Colon (tissue), 2 donors: ENCODE measurements at regions not wholly inside any gene's neighbourhood (a gene's known extent, or its start where the extent isn't known, plus 50 kb on each side); places are given as distances from the start of the nearest gene placed in this dataset.

Experiments used
- FAIRE-seq: peaks from 2 replicates; lab custom pipeline; 2012; peaks lifted over from hg19 to GRCh38; lab: Jason Lieb, UNC
- donor health status: control.
- donor health status: control.

DNA sequence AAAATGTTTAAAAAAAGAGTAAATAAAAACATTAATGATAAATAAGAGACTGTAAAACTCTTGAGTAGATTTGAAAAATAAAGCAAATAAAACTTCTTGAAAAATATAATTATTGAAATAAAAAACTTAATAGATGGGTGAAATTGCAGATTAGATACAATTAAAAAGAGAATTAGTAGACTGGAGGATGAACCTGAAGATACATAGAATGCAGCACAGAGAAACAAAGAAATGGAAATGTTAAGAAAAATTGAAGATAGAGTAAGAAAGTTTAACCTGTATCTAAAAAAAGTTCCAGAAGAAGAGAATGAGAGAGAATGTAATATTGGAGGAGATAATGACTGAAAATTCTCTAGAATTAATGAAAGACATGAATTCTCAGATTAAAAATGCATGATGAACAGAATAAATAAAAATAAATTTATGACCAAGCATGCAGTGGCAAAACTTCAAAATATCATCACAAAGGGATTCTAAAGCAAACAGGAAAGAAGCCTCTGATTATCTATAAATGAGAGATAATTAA, 438.1 kb upstream of the CLINT1 start:
- peak; percentile 28 for FAIRE-seq

DNA sequence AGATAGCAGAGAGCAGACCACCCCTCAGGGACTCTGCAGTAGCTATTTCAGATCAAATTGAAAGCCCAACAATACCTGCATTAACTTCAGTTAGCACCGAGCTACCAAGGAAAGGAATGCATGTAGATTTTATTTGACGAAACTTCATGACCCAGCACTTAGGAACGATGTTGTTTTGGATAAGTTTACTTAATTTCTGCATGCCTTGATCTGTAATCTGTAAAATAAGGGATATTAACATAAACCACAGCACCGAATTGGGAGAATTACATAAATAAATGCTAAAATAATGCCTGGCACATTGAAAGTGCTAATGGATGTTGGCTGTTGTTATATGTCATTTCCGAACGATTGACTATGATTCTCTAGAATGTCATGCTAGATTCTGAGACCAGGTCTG, 435.8 kb upstream of the CLINT1 start:
- FAIRE-seq, result no peak

DNA sequence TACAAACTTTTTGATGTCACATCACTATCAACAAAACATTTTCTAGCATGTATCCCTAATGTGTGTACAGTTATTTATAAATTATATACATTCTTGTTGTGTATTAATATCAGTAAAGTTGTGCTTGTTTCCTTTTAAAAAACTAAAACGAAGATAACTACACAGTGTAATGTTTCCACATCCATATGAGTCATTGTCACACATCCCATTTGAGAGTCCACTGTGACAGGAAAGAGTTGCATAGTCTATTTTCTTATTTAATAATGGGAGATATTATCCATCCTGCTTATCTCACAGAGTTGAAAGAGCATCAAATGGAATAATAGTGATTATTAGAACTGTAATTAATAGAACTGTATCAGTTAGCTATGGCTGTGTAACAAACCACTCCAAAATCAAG, 434.0 kb upstream of the CLINT1 start:
- FAIRE-seq, result no peak

DNA sequence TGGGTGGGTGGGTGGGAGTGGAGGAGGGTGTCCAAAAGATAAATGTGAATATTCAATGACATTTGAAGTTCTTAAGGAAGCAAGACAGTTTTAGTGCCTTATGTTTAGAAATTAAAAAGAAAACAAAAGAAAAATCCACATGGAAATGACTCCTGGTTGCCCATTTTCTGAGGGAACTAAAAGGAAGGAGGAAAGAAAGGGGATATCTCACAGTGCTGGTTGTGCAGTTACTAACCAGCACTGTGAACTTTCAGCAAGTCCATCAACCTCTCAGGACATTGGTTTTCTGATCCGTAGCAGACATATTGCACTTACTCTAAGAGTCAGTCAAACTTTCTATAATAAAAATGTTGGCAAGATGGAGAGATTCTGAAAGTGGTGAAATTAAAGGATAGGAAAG, 431.0 kb upstream of the CLINT1 start:
- FAIRE-seq, result no peak

DNA sequence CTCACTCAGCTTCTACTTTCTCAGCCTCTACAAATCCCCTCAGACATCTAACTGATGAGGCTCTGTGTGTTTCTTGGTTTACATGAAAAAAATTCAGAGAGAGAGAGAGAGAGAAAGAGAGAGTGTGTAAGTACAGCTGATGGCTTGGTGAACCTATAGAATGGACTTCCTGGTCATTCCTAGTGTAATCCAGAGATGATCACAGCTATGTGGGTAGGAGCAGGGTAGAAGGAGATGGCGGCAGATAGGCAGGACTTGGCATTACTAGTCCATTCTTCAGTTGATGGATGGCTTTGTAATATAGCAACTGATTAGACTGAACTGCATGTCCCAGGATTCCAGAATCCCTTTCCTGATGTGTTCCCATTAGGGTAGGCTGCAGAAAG, 429.3 kb upstream of the CLINT1 start:
- no peak for FAIRE-seq

DNA sequence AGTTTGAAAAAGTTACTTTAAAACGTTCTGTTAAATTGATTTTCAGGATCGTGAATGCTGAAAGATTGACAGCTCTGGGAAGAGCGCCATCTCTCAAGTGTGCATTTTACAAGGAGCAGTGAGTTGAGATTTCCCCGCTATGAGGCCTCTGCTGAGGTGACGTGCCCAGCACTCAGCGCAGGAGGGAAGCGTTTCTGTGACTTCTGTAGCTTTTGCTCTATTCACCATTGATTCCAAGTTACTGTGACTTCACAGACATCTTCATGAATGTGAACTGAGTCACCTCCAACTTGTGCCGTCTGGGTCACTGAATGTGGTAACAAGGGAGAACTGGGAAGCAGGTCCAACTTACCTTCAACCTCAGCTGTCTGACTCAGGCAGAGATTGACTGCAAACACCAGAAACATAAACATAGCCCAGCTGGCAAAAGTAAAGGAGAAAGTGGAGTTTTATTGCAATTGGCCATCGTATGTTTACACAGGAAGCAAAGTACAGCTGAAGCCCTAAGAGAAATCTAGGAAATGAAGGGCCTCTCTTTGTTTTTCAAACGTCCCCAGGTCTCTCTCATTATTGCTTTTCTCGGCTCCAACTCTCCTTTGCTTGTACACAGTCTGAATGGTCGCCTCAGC, 428.8 kb upstream of the CLINT1 start:
- FAIRE-seq, result no peak

DNA sequence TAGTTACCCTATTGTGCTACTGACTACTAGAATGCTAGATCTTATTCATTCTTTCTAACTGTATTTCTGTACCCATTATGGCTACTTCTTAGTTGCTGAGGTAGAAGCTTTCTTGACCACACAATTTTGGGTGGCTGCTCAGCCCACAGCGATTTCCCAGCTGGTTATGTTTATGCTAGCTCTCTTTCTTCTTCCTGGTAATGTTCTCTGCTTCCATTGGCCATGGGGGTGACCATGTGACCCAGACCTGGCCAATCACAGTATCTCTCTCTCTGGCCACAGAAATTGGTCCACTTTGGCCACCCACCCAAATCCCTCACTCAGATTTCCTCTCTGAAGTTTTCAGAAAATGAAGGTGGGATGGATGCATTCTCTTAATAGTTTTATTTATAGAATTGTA, 427.9 kb upstream of the CLINT1 start:
- FAIRE-seq, result no peak

DNA sequence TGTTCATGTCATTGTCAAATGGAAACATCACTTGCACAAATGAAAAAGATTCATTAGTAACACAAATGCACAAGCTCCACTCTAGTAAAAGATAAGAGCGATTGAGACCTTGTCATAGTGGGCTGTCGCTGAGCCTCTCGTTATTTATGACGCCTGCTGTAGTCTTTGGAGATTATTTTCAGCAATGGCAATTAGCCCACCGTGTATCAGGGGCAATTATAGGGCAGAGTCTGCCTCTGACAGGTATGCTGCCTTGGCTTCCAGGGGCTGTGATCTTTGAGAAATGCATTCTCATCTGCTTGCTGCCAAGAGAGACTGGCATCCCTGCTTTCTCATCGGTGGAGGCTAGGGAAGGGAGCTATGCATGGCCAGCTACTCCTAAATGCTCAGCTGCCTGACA, 426.8 kb upstream of the CLINT1 start:
- no peak for FAIRE-seq

DNA sequence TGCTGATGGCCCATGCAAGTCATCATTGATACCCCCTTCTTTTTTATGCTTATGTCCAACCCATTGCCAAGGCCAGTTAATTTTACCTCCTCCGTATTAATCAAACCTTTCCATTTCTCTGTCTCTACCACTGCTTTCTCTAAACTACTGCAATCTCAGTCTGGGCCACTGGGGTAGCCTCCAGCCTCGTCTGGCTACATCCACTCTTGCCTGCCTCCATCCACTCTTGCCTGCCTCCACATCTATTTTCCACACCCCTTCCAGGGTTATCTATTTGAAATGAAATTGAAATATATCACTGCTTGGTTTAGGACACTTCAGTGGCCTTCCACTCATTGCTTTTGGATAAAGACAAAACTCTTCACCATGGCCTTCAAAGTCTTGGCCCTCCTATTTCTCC, 425.3 kb upstream of the CLINT1 start:
- FAIRE-seq, result no peak

DNA sequence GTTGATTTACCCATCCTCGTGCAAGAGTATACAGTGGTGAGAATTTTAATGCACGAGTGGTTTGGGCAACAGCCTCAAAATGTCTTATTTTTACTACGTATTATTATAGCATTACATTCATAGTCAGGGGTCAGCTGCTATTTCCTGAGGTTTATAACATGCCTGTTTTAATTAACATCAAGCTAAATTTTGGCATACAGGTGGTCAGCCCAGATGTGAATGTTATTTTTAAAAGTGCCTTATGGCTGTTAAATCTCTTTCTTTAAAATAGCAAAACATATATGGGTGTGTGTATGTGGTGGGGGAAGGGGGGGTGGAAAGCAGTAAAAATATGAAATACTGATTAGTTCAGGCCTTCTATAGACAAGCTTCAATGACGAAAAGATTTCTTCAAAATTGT, 424.5 kb upstream of the CLINT1 start:
- no peak for FAIRE-seq

DNA sequence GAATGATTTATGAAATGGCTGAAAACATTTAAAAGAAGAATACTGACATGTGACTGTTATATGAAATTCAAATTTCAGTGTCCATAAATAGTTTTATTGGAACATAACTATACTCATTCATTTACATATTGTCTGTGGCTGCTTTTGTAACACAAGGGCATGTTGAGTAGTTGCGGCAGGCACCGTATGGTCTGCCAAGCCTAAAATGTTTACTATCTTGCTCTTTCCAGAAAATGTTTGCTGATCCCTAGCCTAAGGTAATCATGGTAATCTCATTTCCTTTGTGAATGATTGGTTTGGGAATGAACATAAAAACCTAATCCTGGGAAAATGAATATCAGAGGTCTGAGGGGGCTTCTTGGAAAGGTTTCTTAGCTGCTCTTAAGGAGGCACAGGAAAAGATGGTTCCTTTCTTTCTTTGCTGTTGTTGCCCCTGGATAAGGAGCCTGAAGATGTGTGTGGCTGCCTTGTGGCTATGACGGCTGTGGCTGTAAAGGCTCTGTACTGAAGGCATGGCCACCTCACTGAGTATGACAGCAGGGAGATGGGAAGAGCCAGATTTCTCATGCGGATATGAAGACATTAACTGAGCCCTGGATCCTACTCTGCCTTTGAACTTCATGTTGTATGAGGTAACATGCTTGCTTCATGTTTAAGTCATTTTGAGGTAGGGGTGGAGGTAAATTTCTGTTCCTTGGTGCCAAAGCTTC, 419.4 kb upstream of the CLINT1 start:
- no peak for FAIRE-seq

DNA sequence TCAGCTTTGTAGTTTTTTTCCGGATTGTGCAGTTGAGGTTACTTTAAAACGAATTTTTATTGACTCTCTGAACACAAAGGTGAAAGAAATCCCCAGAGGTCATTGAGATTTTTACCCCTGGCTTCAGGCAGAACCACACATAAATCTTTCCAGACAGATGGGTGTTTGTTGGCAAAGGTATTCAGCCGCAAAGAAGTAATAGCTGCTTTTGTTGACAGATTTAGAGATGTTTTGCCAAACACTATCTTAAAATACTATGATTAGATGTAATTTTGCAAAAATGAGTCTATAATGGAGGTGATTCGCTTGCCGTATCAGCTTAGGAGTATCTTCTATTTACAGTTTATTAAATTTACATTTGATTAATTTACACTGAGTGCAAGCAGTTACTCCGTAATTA, 418.3 kb upstream of the CLINT1 start:
- FAIRE-seq, result no peak

DNA sequence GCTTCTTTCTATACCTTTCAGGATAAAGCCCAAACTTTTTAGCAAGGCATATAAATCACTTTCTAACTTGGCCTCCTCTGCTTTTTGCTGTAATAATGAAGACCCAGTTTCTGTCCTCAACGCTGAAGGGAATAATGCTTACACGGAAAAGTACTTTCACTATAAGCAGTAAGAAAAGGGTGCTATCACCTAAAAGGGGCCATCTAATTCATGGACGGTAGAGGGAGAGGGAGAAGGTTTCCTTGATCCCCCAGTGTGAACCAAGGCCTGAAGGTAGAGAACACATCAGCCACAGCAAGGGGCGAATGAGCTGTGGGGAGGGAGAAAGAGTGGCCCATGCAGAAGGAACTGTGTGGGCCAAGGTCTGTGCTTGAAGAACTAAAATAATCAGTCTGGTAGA, 417.7 kb upstream of the CLINT1 start:
- FAIRE-seq, result no peak

DNA sequence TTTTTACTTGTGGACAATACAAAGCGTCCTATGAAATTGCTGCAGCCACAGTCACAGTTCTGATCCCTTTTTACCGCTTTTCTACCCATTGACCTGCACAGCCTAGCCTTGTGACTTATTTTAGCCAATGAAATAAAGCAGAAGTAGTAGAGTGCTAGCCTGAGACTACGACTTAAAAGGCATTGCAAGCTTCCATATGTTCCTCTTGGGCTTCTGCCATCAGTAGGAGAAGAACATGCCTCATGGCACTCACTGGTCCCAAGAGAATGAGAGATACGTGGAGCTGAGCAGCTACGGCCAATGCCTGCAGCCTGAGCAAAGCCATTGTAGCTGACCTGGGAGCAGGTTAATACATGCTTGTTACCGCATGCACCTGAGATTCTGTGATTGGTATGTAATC, 416.6 kb upstream of the CLINT1 start:
- FAIRE-seq, result no peak

DNA sequence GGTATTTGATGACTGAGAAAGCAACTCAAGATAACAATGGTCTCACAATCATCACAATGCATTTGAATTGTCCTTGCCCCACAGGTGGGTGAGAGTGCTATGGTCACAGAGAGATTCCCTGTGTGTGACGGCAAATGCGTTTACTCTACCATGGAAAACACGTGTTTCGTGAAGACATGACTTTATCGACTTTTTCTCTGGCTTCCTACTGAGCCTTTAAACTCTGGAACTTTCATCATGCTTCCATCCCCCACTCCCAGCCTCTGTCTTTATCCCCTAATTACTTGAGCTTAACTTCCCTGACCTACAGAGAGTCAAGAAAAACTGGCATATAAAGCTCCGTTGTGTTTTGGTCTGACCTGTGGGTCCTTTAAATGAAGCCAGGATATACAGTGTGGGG, 414.1 kb upstream of the CLINT1 start:
- FAIRE-seq, result no peak

DNA sequence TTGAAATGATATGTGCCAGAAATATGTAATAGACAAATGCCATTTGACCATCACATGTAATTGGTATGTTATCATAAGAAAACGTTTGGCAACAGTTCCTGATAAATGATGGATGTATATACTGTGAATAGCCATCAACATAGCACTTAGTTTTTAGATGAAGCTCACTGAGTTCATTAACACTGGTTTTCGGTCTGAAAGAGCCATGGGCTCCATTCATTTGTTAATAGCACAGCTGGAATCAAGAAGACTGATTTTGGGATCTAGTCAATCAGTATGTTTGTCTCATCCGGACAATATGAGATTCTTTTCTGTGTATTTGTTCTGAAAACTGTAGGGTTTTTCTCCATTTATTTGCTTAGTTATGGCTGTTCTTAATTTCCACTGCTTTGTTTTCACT, 413.5 kb upstream of the CLINT1 start:
- no peak for FAIRE-seq

DNA sequence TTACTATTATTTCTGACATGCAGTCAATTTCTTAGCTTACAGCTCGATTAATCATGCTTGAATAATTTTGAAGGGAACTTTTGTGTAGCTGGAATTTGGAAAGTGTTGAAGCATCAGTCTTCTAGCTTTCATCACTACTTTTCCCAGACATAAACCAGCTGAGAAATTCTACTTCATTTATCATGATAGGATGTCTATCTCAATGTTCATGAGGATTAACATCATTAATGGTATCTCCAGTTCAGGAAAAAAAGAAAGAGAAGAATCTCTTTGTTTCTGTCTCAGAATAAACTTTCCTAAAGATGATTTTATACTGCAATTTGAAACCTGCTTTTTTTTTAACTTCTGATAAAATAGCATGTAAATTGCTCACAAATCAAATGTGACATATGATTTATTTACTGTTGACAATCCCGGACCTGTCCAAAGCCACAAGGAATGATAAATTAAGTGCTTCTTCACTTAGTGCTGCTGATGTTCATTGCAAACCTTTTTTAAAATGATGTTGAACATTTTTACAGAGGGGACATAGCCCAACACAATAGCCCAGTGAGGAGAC, 412.1 kb upstream of the CLINT1 start:
- FAIRE-seq, result no peak

DNA sequence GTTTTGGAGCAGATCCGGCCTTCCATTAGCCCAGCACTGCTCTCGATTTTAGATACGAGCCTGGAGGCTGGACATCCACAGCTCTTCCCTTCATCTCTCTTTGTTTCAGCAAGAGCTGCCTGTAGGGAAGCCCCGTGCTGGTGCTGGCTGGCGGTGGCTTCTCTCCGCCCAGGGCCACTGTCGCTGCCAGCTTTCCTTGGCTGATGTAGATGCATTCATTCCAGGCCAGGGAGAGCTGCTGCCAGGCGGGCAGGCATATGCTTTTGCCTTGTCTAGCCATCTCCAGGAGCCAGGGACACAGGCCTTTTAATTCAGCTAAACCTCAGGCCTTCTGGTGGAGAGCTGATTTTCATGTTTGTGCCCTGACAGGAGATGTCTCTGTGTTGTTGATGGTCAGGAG, 409.3 kb upstream of the CLINT1 start:
- no peak for FAIRE-seq

DNA sequence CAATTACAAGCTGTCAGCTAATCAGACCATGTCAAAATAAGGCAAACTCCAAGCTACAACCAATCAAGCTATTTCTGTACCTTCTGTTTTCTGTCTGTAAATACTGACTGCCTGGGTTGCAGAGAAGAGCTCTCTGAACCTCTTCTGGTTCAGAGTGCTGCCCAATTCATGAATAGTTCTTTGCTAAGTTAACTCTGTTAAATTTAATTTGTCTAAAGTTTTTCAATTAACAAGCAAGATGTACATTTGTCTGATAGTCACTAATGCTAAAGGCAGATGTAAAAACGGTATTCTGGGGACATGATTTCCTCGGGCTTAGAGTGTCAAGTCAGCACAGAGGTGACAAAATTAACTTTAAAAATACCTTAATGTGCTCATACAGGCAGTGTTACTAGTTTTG, 408.3 kb upstream of the CLINT1 start:
- no peak for FAIRE-seq

DNA sequence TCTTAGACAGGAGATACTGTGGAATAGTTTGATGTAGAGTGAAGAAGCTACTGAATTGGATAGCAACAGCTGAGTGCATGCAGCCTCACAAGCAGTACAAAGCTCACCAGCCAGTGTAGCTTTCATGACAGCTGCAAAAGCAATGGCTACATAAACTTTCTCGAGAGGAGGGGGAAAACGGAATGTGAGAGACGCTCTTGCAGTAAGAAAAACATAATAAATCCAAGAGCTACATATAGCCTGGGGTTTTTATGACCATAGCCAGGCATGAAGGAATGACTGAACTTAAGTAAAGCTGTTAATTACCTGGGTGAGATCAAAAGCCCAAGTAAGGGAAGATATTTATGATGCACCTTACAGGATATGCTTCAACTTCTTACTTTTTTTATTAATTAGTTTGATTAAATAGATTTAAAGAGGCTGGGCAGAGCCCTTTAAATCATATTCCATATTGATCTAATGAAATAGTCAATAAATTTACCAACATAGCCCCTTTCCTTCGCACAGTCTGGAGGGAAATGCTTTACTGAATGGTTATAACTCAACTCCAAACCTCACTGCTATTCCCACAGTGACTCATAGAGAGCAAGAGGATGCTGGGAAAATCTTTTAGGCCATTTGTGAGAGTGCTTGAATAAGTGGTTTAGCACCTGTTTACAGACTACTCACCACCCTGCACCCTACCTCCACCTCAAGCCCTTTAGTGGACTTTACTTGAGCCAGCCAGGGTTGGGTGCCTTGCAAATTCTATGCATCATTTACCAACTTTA, 407.2 kb upstream of the CLINT1 start:
- FAIRE-seq, result no peak

DNA sequence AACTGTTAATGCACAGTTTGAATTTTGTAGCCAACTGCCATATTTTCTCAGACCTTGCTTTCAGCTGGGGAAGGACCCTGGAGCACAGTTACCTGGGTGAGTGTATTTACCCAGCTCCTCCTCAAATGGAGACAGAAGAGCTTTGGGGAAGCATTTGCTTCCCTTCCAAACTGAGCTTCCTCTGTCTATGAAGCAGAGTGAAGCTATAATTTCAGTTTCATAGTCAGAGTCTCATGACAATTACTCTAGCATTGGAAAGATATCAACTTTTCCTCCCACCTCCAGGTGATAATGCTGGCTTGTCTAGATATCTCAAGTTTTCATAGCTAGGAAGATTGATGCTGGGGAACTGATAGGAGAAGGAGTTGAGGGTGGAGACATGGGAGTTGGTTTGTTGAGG, 406.4 kb upstream of the CLINT1 start:
- FAIRE-seq, result no peak

DNA sequence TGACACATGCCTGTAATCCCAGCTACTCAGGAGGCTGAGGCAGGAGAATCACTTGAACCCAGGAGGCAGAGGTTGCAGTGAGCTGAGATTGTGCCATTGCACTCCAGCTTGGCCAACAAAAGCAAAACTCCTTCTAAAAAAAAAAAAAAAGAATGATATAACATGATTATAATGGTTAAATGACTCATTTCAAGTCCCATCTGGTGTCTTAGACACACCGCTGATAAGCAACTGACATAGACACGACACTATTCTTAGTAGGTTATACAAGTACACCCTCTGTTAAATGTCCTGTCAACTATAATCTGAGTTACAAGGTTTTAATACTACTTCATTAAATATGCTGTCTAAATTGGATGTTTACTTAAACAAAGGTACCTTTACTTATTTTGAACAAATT, 405.3 kb upstream of the CLINT1 start:
- no peak for FAIRE-seq
